Tibial artery (tissue), 4 donors: ENCODE measurements at regions not wholly inside any gene's neighbourhood (a gene's known extent, or its start where the extent isn't known, plus 50 kb on each side); places are given as distances from the start of the nearest gene placed in this dataset.

ENCODE experiments used
- DNase-seq, 2 donors: peaks; one replicate each; pipeline ENCODE4 v3.0.0-alpha.2; 2019
- H3K27ac ChIP-seq, 2 donors: fragments of 200-600 bp; sonication (generic) in 1 of 2; 1 replicate in 1 of 2; 2 replicates in 1 of 2; pipeline ENCODE4 v1.5.1; 2018 to 2019; ENCODE audit warnings: mild to moderate bottlenecking in 1 of 2
- H3K27me3 ChIP-seq, 2 donors: fragments of 200-600 bp; sonication (generic) in 1 of 2; one replicate each; pipeline versions ENCODE4 v1.5.1 to v1.6.0; 2016 to 2019
- H3K36me3 ChIP-seq, 3 donors: fragments of 200-600 bp; sonication (generic) in 2 of 3; one replicate each; pipeline ENCODE4 v1.5.1; 2016 to 2019; ENCODE audit warnings: mild to moderate bottlenecking in 2 of 3
- H3K4me1 ChIP-seq, 4 donors: fragments of 200-600 bp; sonication (generic) in 2 of 4; 1 replicate in 3 of 4; 2 replicates in 1 of 4; pipeline ENCODE4 v1.5.1; 2016 to 2019
- H3K4me3 ChIP-seq, 2 donors: fragments of 200-600 bp; sonication (generic) in 1 of 2; 1 replicate in 1 of 2; 2 replicates in 1 of 2; pipeline ENCODE4 v1.5.1; 2018 to 2019; ENCODE audit warnings: mild to moderate bottlenecking in 2 of 2
- H3K9me3 ChIP-seq, 3 donors: fragments of 200-600 bp; sonication (generic) in 1 of 3; one replicate each; pipeline ENCODE4 v1.5.1; 2016 to 2019
- CTCF ChIP-seq, 2 experiments: fragments of 200-600 bp in 1 of 2; fragments of 450-650 bp in 1 of 2; IDR thresholded peaks; one replicate each; pipeline ENCODE4 v1.5.1; 2017 to 2019; ENCODE audit warnings: antibody characterized with exemption in 2 of 2, mild to moderate bottlenecking in 1 of 2, moderate library complexity in 1 of 2
- intact Hi-C: fragments of 100-400 bp; cut with DNase I; formaldehyde crosslinking; loops from one replicate; pipeline ENCODE4 v1.15.0; 2023; ENCODE audit warnings: low total_unique reads

GRCh38 chr14:49364752-49365117 is 221.4 kb downstream of the RPS29 start:
- Histone ChIP-seq H3K27me3 (no peaks in the 10 kb centered on the region), H3K27ac (no peak overlapping the region), H3K36me3 (no peaks in the 10 kb centered on the region), H3K9me3 (peaks cover 0 to 6% (median 0%) of the 10 kb centered on the region in 3 donors), H3K4me1 (no peaks in the 10 kb centered on the region), H3K4me3 (no peak overlapping the region)
- intact Hi-C loops: no loop called here
- TF ChIP-seq CTCF (IDR thresholded peaks at IDR 0.05): no peak
- DNase-seq: no peak

- Histone ChIP-seq H3K27me3 (no peaks in the 10 kb centered on the region), H3K4me1 (no peaks in the 10 kb centered on the region), H3K9me3 (peaks cover 0 to 6% (median 0%) of the 10 kb centered on the region in 3 donors), H3K4me3 (no peak overlapping the region), H3K36me3 (no peaks in the 10 kb centered on the region), H3K27ac (no peak overlapping the region)
- no peak for DNase-seq
- no peak for TF ChIP-seq CTCF (IDR thresholded peaks at IDR 0.05)
- intact Hi-C loops: no loop called here
Observed at GRCh38 chr14:49363821-49364751, 222.1 kb downstream of the RPS29 start.

GRCh38 chr14:49362916-49363315 is 223.3 kb downstream of the RPS29 start:
- H3K27ac ChIP-seq: no peak overlapping the region
- intact Hi-C loops: no loop called here
- no peak overlapping the region for H3K4me3 ChIP-seq
- H3K36me3 ChIP-seq: no peaks in the 10 kb centered on the region
- H3K27me3 ChIP-seq: no peaks in the 10 kb centered on the region
- DNase-seq: no peak
- no peak for TF ChIP-seq CTCF (IDR thresholded peaks at IDR 0.05)
- H3K4me1 ChIP-seq: no peaks in the 10 kb centered on the region
- H3K9me3 ChIP-seq: peaks cover 0 to 6% (median 0%) of the 10 kb centered on the region in 3 donors

- H3K27me3 ChIP-seq: no peaks in the 10 kb centered on the region
- no peak for DNase-seq
- H3K27ac ChIP-seq: no peak overlapping the region
- H3K9me3 ChIP-seq: no peaks in the 10 kb centered on the region
- intact Hi-C loops: no loop called here
- H3K36me3 ChIP-seq: no peaks in the 10 kb centered on the region
- no peak overlapping the region for H3K4me3 ChIP-seq
- TF ChIP-seq CTCF (IDR thresholded peaks at IDR 0.05): no peak
- no peaks in the 10 kb centered on the region for H3K4me1 ChIP-seq
Observed at GRCh38 chr14:49339130-49339529, 247.1 kb downstream of the RPS29 start.

DNA sequence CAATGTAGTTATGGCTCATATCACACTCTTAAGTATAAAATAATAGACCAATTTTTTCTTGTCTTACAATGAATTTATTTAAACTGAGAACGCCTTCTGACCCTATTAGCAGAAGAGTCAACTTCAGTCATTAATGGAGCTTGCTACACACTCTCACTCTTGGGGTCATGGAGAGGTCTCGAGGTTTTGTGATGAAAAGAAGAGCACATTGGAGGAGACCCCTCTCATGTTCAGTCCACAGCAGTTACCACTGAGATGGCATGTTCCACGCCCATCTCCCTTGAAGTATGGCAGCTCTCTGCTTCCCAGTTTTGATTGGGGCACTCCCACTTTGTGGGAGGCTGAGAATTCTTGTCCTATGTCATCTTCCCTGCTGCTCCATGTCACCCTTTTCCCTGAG is 266.4 kb downstream of the RPS29 start:
- H3K36me3 ChIP-seq: no peaks in the 10 kb centered on the region
- no peaks in the 10 kb centered on the region for H3K27me3 ChIP-seq
- TF ChIP-seq CTCF (IDR thresholded peaks at IDR 0.05): no peak
- no peak for DNase-seq
- H3K4me3 ChIP-seq: no peak overlapping the region
- H3K9me3 ChIP-seq: no peaks in the 10 kb centered on the region
- intact Hi-C loops: no loop called here
- no peak overlapping the region for H3K27ac ChIP-seq
- H3K4me1 ChIP-seq: no peaks in the 10 kb centered on the region
